ENCODE measurements at regions not wholly inside any gene's neighbourhood (a gene's known extent, or its start where the extent isn't known, plus 50 kb on each side); places are given as distances from the start of the nearest gene placed in this dataset.

DNA sequence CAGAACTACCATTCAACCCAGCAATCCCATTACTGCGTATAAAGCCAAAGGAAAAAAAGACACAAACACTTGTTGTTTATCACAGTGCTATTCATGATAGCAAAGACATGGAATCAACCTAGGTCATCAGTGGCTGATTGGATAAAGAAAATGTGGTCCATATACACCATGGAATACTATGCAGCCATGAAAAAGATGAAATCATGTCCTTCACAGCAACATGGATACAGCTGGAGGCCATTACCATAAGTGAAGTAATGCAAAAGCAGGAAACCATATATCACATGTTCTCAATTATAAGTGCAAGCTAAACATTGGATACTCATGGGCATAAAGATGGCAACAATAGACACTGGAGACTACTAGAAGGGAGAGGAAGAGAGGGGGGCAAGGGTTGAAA lies 299.6 kb downstream of the ADGRG6 start:
- Histone ChIP-seq H3K27ac (ENCODE audit: low read depth in 2 of 2, low read length in 1 of 2) (no peak overlapping the region), H3K4me2 (no peak overlapping the region), H2AFZ (ENCODE audit: low read depth) (no peak overlapping the region), H3K9ac (no peak overlapping the region), H4K20me1 (ENCODE audit: insufficient read depth) (no peaks in the 10 kb centered on the region), H3K9me2 (no peaks in the 10 kb centered on the region), H3F3A (replicated peaks; ENCODE audit: insufficient read depth) (no peaks in the 10 kb centered on the region), H3K79me2 (ENCODE audit: insufficient read depth) (no peaks in the 10 kb centered on the region), H3K9me3 (no peaks in the 10 kb centered on the region), H3K27me3 (ENCODE audit: insufficient read depth) (no peaks in the 10 kb centered on the region), H3K36me3 (replicated peaks in 1 of 2; ENCODE audit: control insufficient read depth in 1 of 2, insufficient read depth in 2 of 2, low read length in 1 of 2) (no peaks in the 10 kb centered on the region), H3K4me1 (ENCODE audit: control insufficient read depth in 1 of 2, insufficient read depth in 2 of 2, low read depth in 1 of 2, low read length in 1 of 2) (no peaks in the 10 kb centered on the region), H3K4me3 (ENCODE audit: low read depth in 2 of 2, low read length in 1 of 2) (no peak overlapping the region)
- TF ChIP-seq USF2 (IDR thresholded peaks at IDR 0.05; ENCODE audit: borderline replicate concordance, low read depth, low read length), result no peak
- no peak for TF ChIP-seq RCOR1 (IDR thresholded peaks at IDR 0.05; ENCODE audit: low read length)
- TF ChIP-seq FOSL2 (IDR thresholded peaks at IDR 0.05; ENCODE audit: borderline replicate concordance, low read depth), result no peak
- TF ChIP-seq MEF2A (IDR thresholded peaks at IDR 0.05; ENCODE audit: borderline replicate concordance, low read depth), result no peak
- no peak for TF ChIP-seq YY1 (IDR thresholded peaks at IDR 0.05; ENCODE audit: low read depth)
- TF ChIP-seq GABPA (IDR thresholded peaks at IDR 0.05; ENCODE audit: low read depth), result no peak
- TF ChIP-seq EZH2phosphoT487 (IDR thresholded peaks at IDR 0.05; ENCODE audit: borderline replicate concordance, low read depth), result no peak
- TF ChIP-seq, protein P1, sequence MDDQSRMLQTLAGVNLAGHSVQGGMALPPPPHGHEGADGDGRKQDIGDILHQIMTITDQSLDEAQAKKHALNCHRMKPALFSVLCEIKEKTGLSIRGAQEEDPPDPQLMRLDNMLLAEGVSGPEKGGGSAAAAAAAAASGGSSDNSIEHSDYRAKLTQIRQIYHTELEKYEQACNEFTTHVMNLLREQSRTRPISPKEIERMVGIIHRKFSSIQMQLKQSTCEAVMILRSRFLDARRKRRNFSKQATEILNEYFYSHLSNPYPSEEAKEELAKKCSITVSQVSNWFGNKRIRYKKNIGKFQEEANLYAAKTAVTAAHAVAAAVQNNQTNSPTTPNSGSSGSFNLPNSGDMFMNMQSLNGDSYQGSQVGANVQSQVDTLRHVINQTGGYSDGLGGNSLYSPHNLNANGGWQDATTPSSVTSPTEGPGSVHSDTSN (IDR thresholded peaks at IDR 0.05), result no peak
- no peak for TF ChIP-seq CHD2 (IDR thresholded peaks at IDR 0.05; ENCODE audit: low read length, partially characterized antibody)
- no peak for TF ChIP-seq IRF3 (IDR thresholded peaks at IDR 0.05; ENCODE audit: low read depth, low read length)
- TF ChIP-seq POLR2AphosphoS5 (IDR thresholded peaks at IDR 0.05; ENCODE audit: low read depth, low read length), result no peak
- POLR2A ChIA-PET, result no interaction called here
- CTCF ChIA-PET, result no interaction called here
- no peak for DNase-seq
- WGBS (ENCODE audit: low lambda C conversion rate), result 100% methylated on average over 1 of the region's 1 CpG

DNA sequence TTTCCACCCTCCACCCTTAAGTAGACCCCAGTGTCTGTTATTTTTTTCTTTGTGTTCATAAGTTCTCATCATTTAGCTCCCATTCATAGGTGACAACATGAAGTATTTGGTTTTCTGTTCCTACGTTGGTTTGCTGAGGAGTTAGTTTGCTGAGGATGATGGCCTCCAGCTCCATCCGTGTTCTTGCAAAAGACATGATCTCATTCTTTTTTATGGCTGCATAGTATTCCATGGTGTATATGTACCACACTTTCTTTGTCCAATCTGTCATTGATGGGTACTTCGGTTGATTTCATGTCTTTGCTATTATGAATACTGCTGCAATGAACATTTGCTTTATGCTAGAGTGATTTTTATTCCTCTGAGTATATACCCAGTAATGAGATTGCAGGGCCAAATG lies 301.2 kb downstream of the ADGRG6 start:
- Histone ChIP-seq H3K9me2 (no peaks in the 10 kb centered on the region), H3K4me3 (ENCODE audit: low read depth in 2 of 2, low read length in 1 of 2) (no peak overlapping the region), H3K27me3 (ENCODE audit: insufficient read depth) (no peaks in the 10 kb centered on the region), H3K36me3 (replicated peaks in 1 of 2; ENCODE audit: control insufficient read depth in 1 of 2, insufficient read depth in 2 of 2, low read length in 1 of 2) (no peaks in the 10 kb centered on the region), H3K4me1 (ENCODE audit: control insufficient read depth in 1 of 2, insufficient read depth in 2 of 2, low read depth in 1 of 2, low read length in 1 of 2) (no peaks in the 10 kb centered on the region), H3K9me3 (no peaks in the 10 kb centered on the region), H4K20me1 (ENCODE audit: insufficient read depth) (no peaks in the 10 kb centered on the region), H3F3A (replicated peaks; ENCODE audit: insufficient read depth) (no peaks in the 10 kb centered on the region), H2AFZ (ENCODE audit: low read depth) (no peak overlapping the region), H3K27ac (ENCODE audit: low read depth in 2 of 2, low read length in 1 of 2) (no peak overlapping the region), H3K79me2 (ENCODE audit: insufficient read depth) (no peaks in the 10 kb centered on the region), H3K9ac (no peak overlapping the region), H3K4me2 (no peak overlapping the region)
- 54% methylated on average over 3 of the region's 3 CpGs for WGBS (ENCODE audit: low lambda C conversion rate)
- DNase-seq, result no peak
- CTCF ChIA-PET, result interaction anchor here (1.5 kb wide), 1 partner anchor 128 kb away, joined by 4 read pairs; no protein-coding TSS in a partner anchor
- POLR2A ChIA-PET, result no interaction called here
- TF ChIP-seq NFIC (IDR thresholded peaks at IDR 0.05; ENCODE audit: borderline replicate concordance), result no peak
- TF ChIP-seq SMC3 (IDR thresholded peaks at IDR 0.05; ENCODE audit: low read depth, low read length), result no peak
- no peak for TF ChIP-seq MXI1 (IDR thresholded peaks at IDR 0.05; ENCODE audit: low read depth, low read length)
- no peak for TF ChIP-seq TEAD4 (IDR thresholded peaks at IDR 0.05; ENCODE audit: borderline replicate concordance, insufficient read depth)
- no peak for TF ChIP-seq RCOR1 (IDR thresholded peaks at IDR 0.05; ENCODE audit: low read length)
- no peak for TF ChIP-seq TAF1 (IDR thresholded peaks at IDR 0.05; ENCODE audit: borderline replicate concordance, low read depth, low read length)
- TF ChIP-seq, protein P2, sequence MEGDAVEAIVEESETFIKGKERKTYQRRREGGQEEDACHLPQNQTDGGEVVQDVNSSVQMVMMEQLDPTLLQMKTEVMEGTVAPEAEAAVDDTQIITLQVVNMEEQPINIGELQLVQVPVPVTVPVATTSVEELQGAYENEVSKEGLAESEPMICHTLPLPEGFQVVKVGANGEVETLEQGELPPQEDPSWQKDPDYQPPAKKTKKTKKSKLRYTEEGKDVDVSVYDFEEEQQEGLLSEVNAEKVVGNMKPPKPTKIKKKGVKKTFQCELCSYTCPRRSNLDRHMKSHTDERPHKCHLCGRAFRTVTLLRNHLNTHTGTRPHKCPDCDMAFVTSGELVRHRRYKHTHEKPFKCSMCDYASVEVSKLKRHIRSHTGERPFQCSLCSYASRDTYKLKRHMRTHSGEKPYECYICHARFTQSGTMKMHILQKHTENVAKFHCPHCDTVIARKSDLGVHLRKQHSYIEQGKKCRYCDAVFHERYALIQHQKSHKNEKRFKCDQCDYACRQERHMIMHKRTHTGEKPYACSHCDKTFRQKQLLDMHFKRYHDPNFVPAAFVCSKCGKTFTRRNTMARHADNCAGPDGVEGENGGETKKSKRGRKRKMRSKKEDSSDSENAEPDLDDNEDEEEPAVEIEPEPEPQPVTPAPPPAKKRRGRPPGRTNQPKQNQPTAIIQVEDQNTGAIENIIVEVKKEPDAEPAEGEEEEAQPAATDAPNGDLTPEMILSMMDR (IDR thresholded peaks at IDR 0.05), result no peak
- no peak for TF ChIP-seq ELF1 (IDR thresholded peaks at IDR 0.05)
- TF ChIP-seq ZBTB33 (IDR thresholded peaks at IDR 0.05; ENCODE audit: borderline replicate concordance, low read depth), result no peak

Measured in SK-N-SH (cell line).